ENCODE measurements at regions not wholly inside any gene's neighbourhood (a gene's known extent, or its start where the extent isn't known, plus 50 kb on each side); places are given as distances from the start of the nearest gene placed in this dataset.

DNA sequence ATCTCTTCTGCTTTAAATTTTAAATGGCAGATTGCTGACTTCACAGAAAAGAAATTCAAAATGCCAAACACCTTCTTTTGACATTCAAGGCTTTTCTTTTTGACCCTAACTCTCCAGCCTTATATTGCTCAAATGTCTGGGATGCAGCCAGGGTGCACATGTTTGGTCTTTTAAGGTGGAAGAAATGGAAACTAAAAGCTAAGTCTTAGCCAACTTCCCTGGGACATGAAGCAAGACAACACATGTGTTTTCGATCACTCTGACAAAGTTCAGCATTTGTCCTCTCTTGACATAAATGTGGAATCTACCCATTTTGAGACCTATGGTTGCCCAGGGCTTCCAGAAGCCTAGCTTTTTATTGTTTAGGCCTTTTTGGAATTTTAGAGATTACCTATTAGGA is 161.6 kb downstream of the RDH14 start:
- TF ChIP-seq, protein P1, sequence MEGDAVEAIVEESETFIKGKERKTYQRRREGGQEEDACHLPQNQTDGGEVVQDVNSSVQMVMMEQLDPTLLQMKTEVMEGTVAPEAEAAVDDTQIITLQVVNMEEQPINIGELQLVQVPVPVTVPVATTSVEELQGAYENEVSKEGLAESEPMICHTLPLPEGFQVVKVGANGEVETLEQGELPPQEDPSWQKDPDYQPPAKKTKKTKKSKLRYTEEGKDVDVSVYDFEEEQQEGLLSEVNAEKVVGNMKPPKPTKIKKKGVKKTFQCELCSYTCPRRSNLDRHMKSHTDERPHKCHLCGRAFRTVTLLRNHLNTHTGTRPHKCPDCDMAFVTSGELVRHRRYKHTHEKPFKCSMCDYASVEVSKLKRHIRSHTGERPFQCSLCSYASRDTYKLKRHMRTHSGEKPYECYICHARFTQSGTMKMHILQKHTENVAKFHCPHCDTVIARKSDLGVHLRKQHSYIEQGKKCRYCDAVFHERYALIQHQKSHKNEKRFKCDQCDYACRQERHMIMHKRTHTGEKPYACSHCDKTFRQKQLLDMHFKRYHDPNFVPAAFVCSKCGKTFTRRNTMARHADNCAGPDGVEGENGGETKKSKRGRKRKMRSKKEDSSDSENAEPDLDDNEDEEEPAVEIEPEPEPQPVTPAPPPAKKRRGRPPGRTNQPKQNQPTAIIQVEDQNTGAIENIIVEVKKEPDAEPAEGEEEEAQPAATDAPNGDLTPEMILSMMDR (IDR thresholded peaks at IDR 0.05; ENCODE audit: extremely low read depth in 1 of 2, insufficient read depth in 1 of 2, low read depth in 1 of 2, low read length in 2 of 2) = no peak
- no peak for TF ChIP-seq EZH2 (IDR thresholded peaks at IDR 0.05; ENCODE audit: borderline replicate concordance, low read depth, low read length, severe bottlenecking)
- TF ChIP-seq POLR2A (IDR thresholded peaks at IDR 0.05; ENCODE audit: low read depth, low read length) = no peak
- TF ChIP-seq POLR2AphosphoS5 (IDR thresholded peaks at IDR 0.05; ENCODE audit: insufficient read depth, low read depth, low read length) = no peak
- TF ChIP-seq MYC (IDR thresholded peaks at IDR 0.05; ENCODE audit: low read depth, low read length) = no peak
- TF ChIP-seq GATA2 (IDR thresholded peaks at IDR 0.05; ENCODE audit: insufficient read depth, insufficient read length, low read depth, low read length) = no peak
- TF ChIP-seq, protein P2, sequence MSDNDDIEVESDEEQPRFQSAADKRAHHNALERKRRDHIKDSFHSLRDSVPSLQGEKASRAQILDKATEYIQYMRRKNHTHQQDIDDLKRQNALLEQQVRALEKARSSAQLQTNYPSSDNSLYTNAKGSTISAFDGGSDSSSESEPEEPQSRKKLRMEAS (IDR thresholded peaks at IDR 0.05; ENCODE audit: insufficient read depth, insufficient read length) = no peak
- no peak for TF ChIP-seq JUN (IDR thresholded peaks at IDR 0.05; ENCODE audit: borderline replicate concordance, insufficient read depth, insufficient read length, low read depth)
- no peak for TF ChIP-seq FOS (IDR thresholded peaks at IDR 0.05; ENCODE audit: borderline replicate concordance, insufficient read depth, low read length)

All from endothelial cell of umbilical vein (primary cell).